Effector memory CD4-positive, alpha-beta T cell (primary cell): ENCODE measurements at regions not wholly inside any gene's neighbourhood (a gene's known extent, or its start where the extent isn't known, plus 50 kb on each side); places are given as distances from the start of the nearest gene placed in this dataset.

Experiments used
- DNase-seq, 3 donors: peaks; one replicate each; pipeline ENCODE4 v3.0.0-alpha.2; 2020
- H3K27ac ChIP-seq: 2 replicates; pipeline ENCODE4 v1.7.0; 2013; ENCODE audit warnings: mild to moderate bottlenecking, low read length, moderate library complexity; ENCODE audit not compliant: insufficient read depth, poor library complexity, severe bottlenecking
- H3K27me3 ChIP-seq: replicated peaks from 2 replicates; pipeline ENCODE4 v1.7.0; 2013; ENCODE audit warnings: mild to moderate bottlenecking, low read length; ENCODE audit not compliant: insufficient read depth, control insufficient read depth, poor library complexity, severe bottlenecking
- H3K36me3 ChIP-seq: 2 replicates; pipeline ENCODE4 v1.7.0; 2013; ENCODE audit warnings: mild to moderate bottlenecking, low read length, moderate library complexity; ENCODE audit not compliant: control insufficient read depth, insufficient read depth
- H3K4me1 ChIP-seq: 2 replicates; pipeline ENCODE4 v1.7.0; 2013; ENCODE audit warnings: low read length, mild to moderate bottlenecking; ENCODE audit not compliant: control insufficient read depth, insufficient read depth, poor library complexity, severe bottlenecking
- H3K4me3 ChIP-seq: 2 replicates; pipeline ENCODE4 v1.7.0; 2013; ENCODE audit warnings: low read length, low read depth, mild to moderate bottlenecking; ENCODE audit not compliant: insufficient read depth, poor library complexity, severe bottlenecking
- H3K9me3 ChIP-seq: 2 replicates; pipeline ENCODE4 v1.7.0; 2013; ENCODE audit warnings: mild to moderate bottlenecking, low read length, moderate library complexity; ENCODE audit not compliant: control insufficient read depth

GRCh38 chr12:90899456-90900182 lies 55.4 kb downstream of the CCER1 start:
- H3K27ac ChIP-seq = no peak overlapping the region
- H3K9me3 ChIP-seq = no peaks in the 10 kb centered on the region
- no peaks in the 10 kb centered on the region for H3K36me3 ChIP-seq
- H3K27me3 ChIP-seq = no peaks in the 10 kb centered on the region
- H3K4me1 ChIP-seq = no peaks in the 10 kb centered on the region
- DNase-seq = no peak
- H3K4me3 ChIP-seq = no peak overlapping the region

- Histone ChIP-seq H3K27ac (no peak overlapping the region), H3K36me3 (no peaks in the 10 kb centered on the region), H3K9me3 (no peaks in the 10 kb centered on the region), H3K27me3 (no peaks in the 10 kb centered on the region), H3K4me1 (no peaks in the 10 kb centered on the region), H3K4me3 (no peak overlapping the region)
- DNase-seq = no peak
Observed at GRCh38 chr12:90897986-90898385, 57.0 kb downstream of the CCER1 start.

DNA sequence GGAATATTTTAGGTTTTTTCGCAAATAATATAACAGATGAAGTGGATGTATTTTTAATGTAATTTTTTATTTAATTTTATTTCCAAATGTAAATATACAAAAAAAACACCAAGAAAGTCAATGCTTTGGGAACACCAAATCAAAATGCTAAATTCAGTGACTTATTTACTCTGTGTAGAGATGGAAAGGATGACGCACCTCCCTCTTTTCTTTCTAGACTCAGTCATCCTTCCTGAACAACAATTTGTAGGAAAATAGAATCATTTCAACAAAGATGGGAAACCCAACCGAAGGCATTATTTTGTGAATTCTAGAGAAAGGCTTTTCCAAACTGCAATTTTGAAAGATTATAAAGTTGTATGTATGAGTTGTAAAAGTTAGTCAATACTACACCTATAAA lies 57.7 kb downstream of the CCER1 start:
- DNase-seq = no peak
- Histone ChIP-seq H3K4me3 (no peak overlapping the region), H3K27ac (no peak overlapping the region), H3K9me3 (no peaks in the 10 kb centered on the region), H3K27me3 (no peaks in the 10 kb centered on the region), H3K4me1 (no peaks in the 10 kb centered on the region), H3K36me3 (no peaks in the 10 kb centered on the region)

- H3K36me3 ChIP-seq = no peaks in the 10 kb centered on the region
- no peaks in the 10 kb centered on the region for H3K27me3 ChIP-seq
- H3K4me1 ChIP-seq = no peaks in the 10 kb centered on the region
- H3K4me3 ChIP-seq = no peak overlapping the region
- no peaks in the 10 kb centered on the region for H3K9me3 ChIP-seq
- DNase-seq = no peak
- H3K27ac ChIP-seq = no peak overlapping the region
Observed at GRCh38 chr12:90896821-90897220, 58.2 kb downstream of the CCER1 start.

DNA sequence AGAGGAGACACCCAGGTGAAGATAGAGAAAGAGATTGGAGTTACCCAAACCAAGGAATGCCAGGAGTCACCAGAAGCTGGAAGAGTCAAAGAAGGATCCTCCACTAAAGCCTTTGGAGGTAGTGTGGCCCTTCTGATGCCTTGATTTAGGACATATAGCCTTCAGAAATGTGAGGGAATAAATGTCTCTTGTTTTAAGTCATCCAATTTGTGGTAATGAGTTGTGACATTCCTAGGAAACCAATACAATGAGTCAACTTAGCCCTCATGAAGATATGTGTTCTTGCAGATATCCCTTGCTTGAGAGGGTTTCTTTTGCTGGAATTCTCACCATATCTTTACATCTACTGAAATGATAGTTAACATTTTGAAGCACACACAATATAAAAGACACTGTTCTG lies 58.8 kb downstream of the CCER1 start:
- Histone ChIP-seq H3K27ac (no peak overlapping the region), H3K36me3 (no peaks in the 10 kb centered on the region), H3K4me1 (no peaks in the 10 kb centered on the region), H3K27me3 (no peaks in the 10 kb centered on the region), H3K9me3 (no peaks in the 10 kb centered on the region), H3K4me3 (no peak overlapping the region)
- DNase-seq = no peak

- no peak overlapping the region for H3K27ac ChIP-seq
- H3K4me1 ChIP-seq = no peaks in the 10 kb centered on the region
- H3K36me3 ChIP-seq = no peaks in the 10 kb centered on the region
- no peak for DNase-seq
- no peak overlapping the region for H3K4me3 ChIP-seq
- no peaks in the 10 kb centered on the region for H3K9me3 ChIP-seq
- no peaks in the 10 kb centered on the region for H3K27me3 ChIP-seq
Observed at GRCh38 chr12:90888316-90888715, 66.7 kb downstream of the CCER1 start.

- H3K36me3 ChIP-seq = no peaks in the 10 kb centered on the region
Observed at GRCh38 chr12:90883456-90883855, 71.5 kb downstream of the CCER1 start.

DNA sequence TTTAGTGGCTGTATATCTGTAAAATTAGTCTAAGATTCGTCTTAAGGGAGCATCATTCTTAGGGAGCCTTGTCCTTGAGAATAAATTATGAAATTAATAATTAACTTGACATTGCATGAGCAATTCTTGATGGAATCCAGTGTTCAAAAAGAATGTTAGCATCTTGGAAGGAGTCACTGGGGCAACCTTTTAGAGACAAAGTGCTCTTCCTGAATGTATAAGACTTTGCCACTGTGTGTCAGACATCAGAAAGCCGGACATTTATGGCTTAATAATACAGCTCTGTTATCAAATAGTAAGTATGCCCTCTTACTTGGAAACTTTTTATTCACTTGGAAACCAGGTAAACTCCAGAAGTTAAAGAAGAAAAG lies 83.3 kb downstream of the CCER1 start:
- Histone ChIP-seq H3K4me1 (no peaks in the 10 kb centered on the region), H3K9me3 (no peaks in the 10 kb centered on the region), H3K36me3 (no peaks in the 10 kb centered on the region), H3K27me3 (no peaks in the 10 kb centered on the region), H3K4me3 (no peak overlapping the region), H3K27ac (no peak overlapping the region)
- DNase-seq = no peak

More at GRCh38 chr12:90883456-90883855, 71.5 kb downstream of the CCER1 start:
- Histone ChIP-seq H3K27ac (no peak overlapping the region), H3K4me1 (no peaks in the 10 kb centered on the region), H3K4me3 (no peak overlapping the region), H3K9me3 (no peaks in the 10 kb centered on the region), H3K27me3 (no peaks in the 10 kb centered on the region)
- no peak for DNase-seq

DNA sequence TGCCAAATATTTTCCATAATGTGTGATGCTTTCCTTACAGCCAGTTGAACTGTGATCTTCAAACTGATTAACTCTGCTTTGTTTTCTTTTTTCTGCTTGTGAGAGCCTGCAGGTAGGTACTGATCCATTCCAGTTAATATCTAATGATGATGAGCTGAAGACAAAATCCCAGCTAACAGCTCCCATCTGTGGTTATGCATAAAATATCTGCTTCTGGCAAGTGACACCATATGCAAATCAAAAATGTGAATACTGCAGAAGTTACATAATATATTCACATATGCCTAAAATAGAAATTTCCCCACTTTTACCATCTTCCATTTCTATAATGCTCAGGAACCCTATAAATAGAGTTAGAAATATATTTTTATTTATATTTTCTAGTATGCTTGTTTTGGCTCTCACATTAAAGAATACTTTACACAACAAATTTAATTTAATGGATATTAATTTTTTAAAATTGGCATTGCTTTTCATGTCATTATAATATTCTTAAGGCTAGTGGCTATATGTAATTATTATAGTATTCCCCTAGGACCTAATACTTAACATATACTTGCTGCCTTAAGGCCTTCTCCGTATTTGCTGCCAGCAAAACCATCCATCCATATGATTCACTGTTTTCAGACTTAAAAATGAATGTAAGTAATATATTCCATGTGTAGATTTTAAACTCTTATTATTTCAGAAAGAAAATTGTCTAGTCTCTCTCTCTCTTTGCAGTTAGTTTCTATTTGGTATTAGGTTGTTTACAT lies 83.8 kb downstream of the CCER1 start:
- no peaks in the 10 kb centered on the region for H3K9me3 ChIP-seq
- DNase-seq = no peak

GRCh38 chr12:90868626-90869025 lies 86.3 kb downstream of the CCER1 start:
- no peak overlapping the region for H3K4me3 ChIP-seq
- DNase-seq = no peak
- H3K36me3 ChIP-seq = no peaks in the 10 kb centered on the region
- H3K9me3 ChIP-seq = no peaks in the 10 kb centered on the region
- H3K27me3 ChIP-seq = no peaks in the 10 kb centered on the region
- no peak overlapping the region for H3K27ac ChIP-seq
- H3K4me1 ChIP-seq = no peaks in the 10 kb centered on the region

More for the DNA sequence above, 83.8 kb downstream of the CCER1 start:
- H3K27me3 ChIP-seq = no peaks in the 10 kb centered on the region
- H3K4me3 ChIP-seq = no peak overlapping the region
- H3K27ac ChIP-seq = no peak overlapping the region
- no peaks in the 10 kb centered on the region for H3K4me1 ChIP-seq
- H3K36me3 ChIP-seq = no peaks in the 10 kb centered on the region
